DOHH2 (cell line): ENCODE measurements at regions not wholly inside any gene's neighbourhood (a gene's known extent, or its start where the extent isn't known, plus 50 kb on each side); places are given as distances from the start of the nearest gene placed in this dataset.

Source experiments
- H3F3A ChIP-seq: fragments of 200-600 bp; sonication (generic), shearing (Covaris generic); 2 replicates; pipeline ENCODE4 v1.6.0; 2016; ENCODE audit warnings: antibody characterized with exemption, mild to moderate bottlenecking; ENCODE audit not compliant: control insufficient read depth, insufficient read depth
- H3K27ac ChIP-seq: fragments of 200-600 bp; sonication (generic); 2 replicates; pipeline ENCODE4 v1.5.1; 2014; ENCODE audit warnings: low read depth, mild to moderate bottlenecking, low read length, moderate library complexity
- H3K27me3 ChIP-seq: fragments of 200-600 bp; sonication (generic); 2 replicates; pipeline ENCODE4 v1.6.1; 2014; ENCODE audit warnings: mild to moderate bottlenecking, low read length, mixed read lengths; ENCODE audit not compliant: control insufficient read depth
- H3K36me3 ChIP-seq: fragments of 200-600 bp; sonication (generic); 2 replicates; pipeline ENCODE4 v1.6.1; 2014; ENCODE audit warnings: mild to moderate bottlenecking, low read length, moderate library complexity, mixed read lengths; ENCODE audit not compliant: control insufficient read depth
- H3K4me1 ChIP-seq: fragments of 200-600 bp; sonication (generic); 2 replicates; pipeline ENCODE4 v1.6.1; 2014; ENCODE audit warnings: mild to moderate bottlenecking, low read length, mixed read lengths; ENCODE audit not compliant: control insufficient read depth
- H3K4me2 ChIP-seq: fragments of 200-600 bp; sonication (generic); 2 replicates; pipeline ENCODE4 v1.6.0; 2014; ENCODE audit warnings: mild to moderate bottlenecking, low read length, moderate library complexity
- H3K4me3 ChIP-seq: fragments of 200-600 bp; sonication (generic); 2 replicates; pipeline ENCODE4 v1.5.1; 2014; ENCODE audit warnings: mild to moderate bottlenecking, low read length, mixed read lengths
- H3K79me2 ChIP-seq: fragments of 200-600 bp; sonication (generic); 2 replicates; pipeline ENCODE4 v1.6.1; 2014; ENCODE audit warnings: mild to moderate bottlenecking, low read length, mixed read lengths; ENCODE audit not compliant: control insufficient read depth
- H3K9me2 ChIP-seq: fragments of 200-600 bp; sonication (generic); replicated peaks from 2 replicates; pipeline ENCODE4 v1.6.1; 2014; ENCODE audit warnings: mild to moderate bottlenecking, low read length, mixed read lengths; ENCODE audit not compliant: control insufficient read depth
- H3K9me3 ChIP-seq: fragments of 200-600 bp; sonication (generic); 2 replicates; pipeline ENCODE4 v1.6.1; 2014; ENCODE audit warnings: antibody characterized with exemption, low read length, mixed read lengths; ENCODE audit not compliant: control insufficient read depth, insufficient read depth
- H4K20me1 ChIP-seq: fragments of 200-600 bp; sonication (generic); 2 replicates; pipeline ENCODE4 v1.6.0; 2014; ENCODE audit warnings: low read depth, mild to moderate bottlenecking, antibody characterized with exemption, low read length, moderate library complexity; ENCODE audit not compliant: control insufficient read depth, insufficient read depth
- EZH2phosphoT487 ChIP-seq: fragments of 200-600 bp; sonication (generic); IDR thresholded peaks from 2 replicates; pipeline ENCODE4 v1.6.1; 2017; ENCODE audit warnings: borderline replicate concordance, mild to moderate bottlenecking, antibody characterized with exemption, low read length, moderate library complexity, mixed read lengths
- TF ChIP-seq, protein P1 (sequence below): fragments of 200-600 bp; sonication (generic); IDR thresholded peaks from one replicate; pipeline ENCODE4 v1.5.1; 2014; ENCODE audit warnings: antibody characterized with exemption, mild to moderate bottlenecking, low read depth, low read length; ENCODE audit not compliant: poor library complexity, severe bottlenecking

DNA sequence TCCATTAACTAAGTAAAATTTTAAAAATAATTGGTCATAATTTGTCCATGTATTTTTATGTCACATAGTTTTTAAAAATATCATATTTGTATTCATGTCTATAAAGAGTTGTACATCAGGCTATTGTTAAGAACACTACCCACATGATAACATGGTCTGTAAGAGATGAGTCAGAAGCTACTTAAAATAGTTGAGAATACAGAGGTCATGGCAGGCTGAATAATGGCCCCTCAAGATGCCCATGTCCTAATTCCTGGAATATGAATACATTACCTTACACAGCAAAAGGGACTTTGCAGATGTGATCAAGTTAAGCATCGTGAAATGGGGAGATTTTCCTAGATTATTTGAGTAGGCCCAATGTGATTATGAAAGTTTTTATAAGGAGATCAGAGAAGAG, 782.9 kb upstream of the GOLIM4 start:
- Histone ChIP-seq H3K27me3 (no peaks in the 10 kb centered on the region), H3K4me1 (no peaks in the 10 kb centered on the region), H4K20me1 (no peaks in the 10 kb centered on the region), H3K4me3 (no peak overlapping the region), H3K79me2 (no peaks in the 10 kb centered on the region), H3K9me3 (no peaks in the 10 kb centered on the region), H3K4me2 (no peak overlapping the region), H3K9me2 (no peaks in the 10 kb centered on the region), H3K36me3 (no peaks in the 10 kb centered on the region), H3F3A (no peaks in the 10 kb centered on the region), H3K27ac (no peak overlapping the region)
- TF ChIP-seq, protein P1, sequence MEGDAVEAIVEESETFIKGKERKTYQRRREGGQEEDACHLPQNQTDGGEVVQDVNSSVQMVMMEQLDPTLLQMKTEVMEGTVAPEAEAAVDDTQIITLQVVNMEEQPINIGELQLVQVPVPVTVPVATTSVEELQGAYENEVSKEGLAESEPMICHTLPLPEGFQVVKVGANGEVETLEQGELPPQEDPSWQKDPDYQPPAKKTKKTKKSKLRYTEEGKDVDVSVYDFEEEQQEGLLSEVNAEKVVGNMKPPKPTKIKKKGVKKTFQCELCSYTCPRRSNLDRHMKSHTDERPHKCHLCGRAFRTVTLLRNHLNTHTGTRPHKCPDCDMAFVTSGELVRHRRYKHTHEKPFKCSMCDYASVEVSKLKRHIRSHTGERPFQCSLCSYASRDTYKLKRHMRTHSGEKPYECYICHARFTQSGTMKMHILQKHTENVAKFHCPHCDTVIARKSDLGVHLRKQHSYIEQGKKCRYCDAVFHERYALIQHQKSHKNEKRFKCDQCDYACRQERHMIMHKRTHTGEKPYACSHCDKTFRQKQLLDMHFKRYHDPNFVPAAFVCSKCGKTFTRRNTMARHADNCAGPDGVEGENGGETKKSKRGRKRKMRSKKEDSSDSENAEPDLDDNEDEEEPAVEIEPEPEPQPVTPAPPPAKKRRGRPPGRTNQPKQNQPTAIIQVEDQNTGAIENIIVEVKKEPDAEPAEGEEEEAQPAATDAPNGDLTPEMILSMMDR = no peak
- no peak for TF ChIP-seq EZH2phosphoT487

DNA sequence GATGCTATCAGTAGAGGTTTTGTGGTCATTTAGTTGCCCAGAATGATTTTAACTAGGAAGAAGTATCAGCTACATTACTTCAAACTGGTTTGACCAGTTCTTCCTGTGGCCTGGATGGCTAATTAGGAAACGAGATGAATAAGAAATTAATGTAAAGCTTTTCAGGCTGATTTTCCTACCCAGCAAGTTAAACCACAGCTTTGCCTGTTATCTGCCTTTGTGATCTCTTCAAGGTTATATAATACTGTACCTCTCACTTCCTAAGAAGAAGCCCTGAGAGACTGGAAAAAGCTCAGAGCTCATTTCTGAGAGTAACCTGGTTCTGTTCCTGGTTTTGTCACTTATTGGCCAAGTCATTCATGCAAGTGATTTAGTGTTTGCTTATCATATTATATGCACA, 782.2 kb upstream of the GOLIM4 start:
- no peaks in the 10 kb centered on the region for H3K9me3 ChIP-seq

DNA sequence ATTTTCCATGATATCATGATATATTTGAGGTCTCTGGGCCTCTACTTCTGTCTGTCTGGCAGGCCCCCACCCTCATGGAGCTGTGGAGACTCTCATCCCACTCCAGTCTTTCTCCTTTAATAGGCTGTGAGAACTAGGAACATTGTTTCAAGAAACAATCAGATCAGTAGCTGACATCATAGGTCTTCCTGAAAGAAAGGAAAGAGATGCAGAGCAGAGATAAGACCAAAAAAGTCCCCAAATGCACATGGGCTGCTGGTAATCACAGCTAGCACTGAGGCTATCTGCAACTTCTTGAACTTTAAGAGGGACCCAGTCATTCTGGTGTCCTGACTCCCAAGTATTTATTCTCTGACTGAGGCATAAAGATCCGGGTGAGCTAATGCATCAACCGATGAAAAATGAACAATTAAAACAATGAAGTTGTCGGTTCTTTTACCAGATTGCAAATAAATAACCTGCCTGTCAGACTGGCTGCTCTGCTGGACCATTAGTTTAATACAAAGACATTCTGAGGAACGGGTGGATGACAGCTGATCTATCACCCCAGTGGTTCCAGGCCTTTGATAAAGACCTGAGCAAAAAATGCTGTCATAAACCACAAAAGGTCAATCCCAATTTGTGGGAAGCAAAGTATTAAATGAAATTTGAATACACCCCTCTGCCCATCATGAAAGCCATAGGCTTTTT, 780.8 kb upstream of the GOLIM4 start:
- H3F3A ChIP-seq = no peaks in the 10 kb centered on the region
- no peaks in the 10 kb centered on the region for H3K27me3 ChIP-seq
- no peak overlapping the region for H3K4me3 ChIP-seq
- no peaks in the 10 kb centered on the region for H3K36me3 ChIP-seq
- no peaks in the 10 kb centered on the region for H3K9me2 ChIP-seq
- H3K27ac ChIP-seq = no peak overlapping the region
- no peaks in the 10 kb centered on the region for H3K4me1 ChIP-seq
- TF ChIP-seq EZH2phosphoT487 = no peak
- TF ChIP-seq, protein P1 = no peak
- H3K9me3 ChIP-seq = no peaks in the 10 kb centered on the region
- no peak overlapping the region for H3K4me2 ChIP-seq
- H4K20me1 ChIP-seq = no peaks in the 10 kb centered on the region
- no peaks in the 10 kb centered on the region for H3K79me2 ChIP-seq

More for the DNA sequence above, 782.2 kb upstream of the GOLIM4 start:
- H3K27me3 ChIP-seq = no peaks in the 10 kb centered on the region
- no peaks in the 10 kb centered on the region for H3K36me3 ChIP-seq
- no peaks in the 10 kb centered on the region for H3K79me2 ChIP-seq
- H3K4me3 ChIP-seq = no peak overlapping the region
- H4K20me1 ChIP-seq = no peaks in the 10 kb centered on the region
- no peak for TF ChIP-seq EZH2phosphoT487
- TF ChIP-seq, protein P1 = no peak
- no peaks in the 10 kb centered on the region for H3F3A ChIP-seq
- H3K9me2 ChIP-seq = no peaks in the 10 kb centered on the region
- no peak overlapping the region for H3K4me2 ChIP-seq
- H3K4me1 ChIP-seq = no peaks in the 10 kb centered on the region
- H3K27ac ChIP-seq = no peak overlapping the region
